Right lobe of liver (tissue), 4 donors: ENCODE measurements at regions not wholly inside any gene's neighbourhood (a gene's known extent, or its start where the extent isn't known, plus 50 kb on each side); places are given as distances from the start of the nearest gene placed in this dataset.

ENCODE experiments used
- POLR2A ChIP-seq: fragments of 450-650 bp; IDR thresholded peaks from one replicate; pipeline ENCODE4 v1.6.1; 2017; ENCODE audit warnings: antibody characterized with exemption, mild to moderate bottlenecking
- TF ChIP-seq, protein P1 (sequence below), 4 donors: fragments of 200-600 bp in 3 of 4; fragments of 450-650 bp in 1 of 4; IDR thresholded peaks; one replicate each; pipeline versions ENCODE4 v1.5.1 to v1.8.0; 2016 to 2022; ENCODE audit warnings: antibody characterized with exemption in 4 of 4, mild to moderate bottlenecking in 2 of 4
- donor health status: DM: no; HTN: no; CAD: no.
- donor health status: DM: no; HTN: no; CAD: no.
- donor health status: DM: no; HTN: yes; CAD: no.

DNA sequence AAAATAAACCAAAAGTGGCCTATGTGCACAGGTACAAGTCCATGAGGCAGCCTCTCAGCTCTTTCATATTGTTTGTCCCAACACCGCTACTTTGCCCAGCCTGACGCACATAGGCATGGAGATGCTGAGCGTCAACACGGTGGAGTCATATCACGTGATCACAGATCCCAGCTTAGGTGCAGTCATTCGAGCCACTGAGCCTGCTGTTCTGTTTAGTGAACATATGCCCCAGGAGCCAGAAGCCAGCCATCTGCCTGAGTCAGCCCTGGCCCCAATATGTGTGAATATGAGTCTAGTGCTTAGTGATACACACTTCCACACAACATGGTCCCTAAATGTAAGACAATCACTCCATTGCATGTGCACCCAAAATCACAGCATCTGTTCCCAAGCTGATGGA, 88.2 kb upstream of the LCLAT1 start:
- no peak for TF ChIP-seq POLR2A
- TF ChIP-seq, protein P1, sequence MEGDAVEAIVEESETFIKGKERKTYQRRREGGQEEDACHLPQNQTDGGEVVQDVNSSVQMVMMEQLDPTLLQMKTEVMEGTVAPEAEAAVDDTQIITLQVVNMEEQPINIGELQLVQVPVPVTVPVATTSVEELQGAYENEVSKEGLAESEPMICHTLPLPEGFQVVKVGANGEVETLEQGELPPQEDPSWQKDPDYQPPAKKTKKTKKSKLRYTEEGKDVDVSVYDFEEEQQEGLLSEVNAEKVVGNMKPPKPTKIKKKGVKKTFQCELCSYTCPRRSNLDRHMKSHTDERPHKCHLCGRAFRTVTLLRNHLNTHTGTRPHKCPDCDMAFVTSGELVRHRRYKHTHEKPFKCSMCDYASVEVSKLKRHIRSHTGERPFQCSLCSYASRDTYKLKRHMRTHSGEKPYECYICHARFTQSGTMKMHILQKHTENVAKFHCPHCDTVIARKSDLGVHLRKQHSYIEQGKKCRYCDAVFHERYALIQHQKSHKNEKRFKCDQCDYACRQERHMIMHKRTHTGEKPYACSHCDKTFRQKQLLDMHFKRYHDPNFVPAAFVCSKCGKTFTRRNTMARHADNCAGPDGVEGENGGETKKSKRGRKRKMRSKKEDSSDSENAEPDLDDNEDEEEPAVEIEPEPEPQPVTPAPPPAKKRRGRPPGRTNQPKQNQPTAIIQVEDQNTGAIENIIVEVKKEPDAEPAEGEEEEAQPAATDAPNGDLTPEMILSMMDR (IDR thresholded peaks at IDR 0.05), result no peak
